A549 (cell line): ENCODE measurements at regions not wholly inside any gene's neighbourhood (a gene's known extent, or its start where the extent isn't known, plus 50 kb on each side); places are given as distances from the start of the nearest gene placed in this dataset.

ENCODE experiments used
- ATAC-seq, 2 experiments: fragments of 200-7000 bp in 1 of 2; fragments of >200 bp in 1 of 2; cut with Nextera tagmentation in 1 of 2; cut with Tn5 transposase in 1 of 2; 3 replicates each; pipeline versions ENCODE4 v1.8.0 to v1.9.1; 2018 to 2020; ENCODE audit warnings: mild to moderate bottlenecking in 1 of 2, moderate library complexity in 1 of 2
- CTCF ChIA-PET: fragments of 300-600 bp; sonication (Branson Sonifier 250); formaldehyde crosslinking; extraction: SDS; loops from one replicate; lab custom pipeline; 2021; ENCODE audit warnings: antibody characterized with exemption, inconsistent platforms; lab: Yijun Ruan, JAX
- POLR2A ChIA-PET: fragments of 350-600 bp; formaldehyde crosslinking; extraction: SDS; loops from one replicate; lab custom pipeline; 2021; ENCODE audit warnings: antibody characterized with exemption, inconsistent platforms; lab: Yijun Ruan, JAX
- DNase-seq, 2 experiments: peaks; one replicate each; pipeline versions ENCODE4 v3.0.0 to v3.0.0-alpha.2; 2011 to 2016; ENCODE audit warnings: low read depth in 1 of 2, low spot score in 1 of 2
- FAIRE-seq: peaks from 2 replicates; lab custom pipeline; 2011; peaks lifted over from hg19 to GRCh38; lab: Jason Lieb, UNC
- H3K27ac ChIP-seq, 2 experiments: fragments of >200 bp; sonication (Bioruptor Twin); formaldehyde crosslinking; 3 replicates each; pipeline ENCODE4 v1.5.1; 2016 to 2017
- H3K4me1 ChIP-seq: fragments of >200 bp; sonication (Bioruptor Twin); formaldehyde crosslinking; 3 replicates; pipeline ENCODE4 v1.6.1; 2016
- H3K4me2 ChIP-seq: fragments of >200 bp; sonication (Bioruptor Twin); formaldehyde crosslinking; 3 replicates; pipeline ENCODE4 v1.6.1; 2016
- H3K4me3 ChIP-seq: fragments of >200 bp; sonication (Bioruptor Twin); formaldehyde crosslinking; 3 replicates; pipeline ENCODE4 v1.5.1; 2016
- H3K9me3 ChIP-seq: fragments of >200 bp; sonication (Bioruptor Twin); formaldehyde crosslinking; 3 replicates; pipeline ENCODE4 v1.6.1; 2016
- CBX8 ChIP-seq: fragments of 200-600 bp; sonication (generic); IDR thresholded peaks from 2 replicates; pipeline ENCODE4 v1.6.1; 2016
- CEBPB ChIP-seq, 2 experiments: fragments of >200 bp in 1 of 2; sonication (Bioruptor Twin) in 1 of 2; formaldehyde crosslinking in 1 of 2; IDR thresholded peaks; 2 replicates each; pipeline ENCODE4 v1.6.1; 2012 to 2016
- EHF ChIP-seq: fragments of 250-450 bp; sonication (Bioruptor Pico); IDR thresholded peaks from 2 replicates; pipeline ENCODE4 v1.5.0; 2020; ENCODE audit warnings: mild to moderate bottlenecking
- FOSL2 ChIP-seq, 2 experiments: fragments of 450-650 bp in 1 of 2; fragments of >200 bp in 1 of 2; sonication (Bioruptor Twin) in 1 of 2; formaldehyde crosslinking; IDR thresholded peaks; 2 replicates each; pipeline versions ENCODE4 v1.5.0 to v1.6.1; 2016 to 2020; ENCODE audit warnings: mild to moderate bottlenecking in 1 of 2, moderate library complexity in 1 of 2
- FOXS1 ChIP-seq: fragments of 250-450 bp; sonication (Bioruptor Pico); IDR thresholded peaks from 2 replicates; pipeline ENCODE4 v1.5.0; 2020; ENCODE audit warnings: mild to moderate bottlenecking, moderate library complexity
- HDAC2 ChIP-seq: fragments of 200-600 bp; sonication (generic); IDR thresholded peaks from 2 replicates; pipeline ENCODE4 v1.6.1; 2016
- HOXB13 ChIP-seq: fragments of 250-450 bp; sonication (Bioruptor Pico); IDR thresholded peaks from 2 replicates; pipeline ENCODE4 v1.5.0; 2020; ENCODE audit warnings: low read depth, mild to moderate bottlenecking, moderate library complexity
- JUN ChIP-seq, 2 experiments: fragments of >200 bp; sonication (Bioruptor Twin); formaldehyde crosslinking; IDR thresholded peaks; 2 replicates in 1 of 2; 3 replicates in 1 of 2; pipeline ENCODE4 v1.6.1; 2016 to 2017
- KDM1A ChIP-seq: fragments of 200-600 bp; sonication (generic); IDR thresholded peaks from 2 replicates; pipeline ENCODE4 v1.6.1; 2016; ENCODE audit warnings: low read depth, mild to moderate bottlenecking
- NFE2L2 ChIP-seq: fragments of 150-350 bp; conservative IDR thresholded peaks from 2 replicates; pipeline ENCODE4 v1.6.1; 2014; ENCODE audit warnings: low read length
- NPAS2 ChIP-seq: fragments of 250-450 bp; sonication (Bioruptor Pico); IDR thresholded peaks from 2 replicates; pipeline ENCODE4 v1.8.0; 2022; ENCODE audit warnings: mild to moderate bottlenecking, moderate library complexity, borderline replicate concordance
- POLR2AphosphoS2 ChIP-seq: conservative IDR thresholded peaks from 2 replicates; pipeline ENCODE4 v1.6.1; 2012; ENCODE audit warnings: low read length, improper control_type of control experiment, inconsistent platforms
- RAD21 ChIP-seq, 2 experiments: fragments of >200 bp in 1 of 2; sonication (Bioruptor Twin) in 1 of 2; formaldehyde crosslinking in 1 of 2; IDR thresholded peaks in 1 of 2; conservative IDR thresholded peaks in 1 of 2; 2 replicates in 1 of 2; 3 replicates in 1 of 2; pipeline ENCODE4 v1.6.1; 2012 to 2018; ENCODE audit warnings: inconsistent platforms in 1 of 2
- RNF2 ChIP-seq: fragments of 200-600 bp; sonication (generic); IDR thresholded peaks from 2 replicates; pipeline ENCODE4 v1.6.1; 2016; ENCODE audit warnings: low read depth, mild to moderate bottlenecking, antibody characterized with exemption, moderate library complexity, borderline replicate concordance
- TFCP2L1 ChIP-seq: fragments of 250-450 bp; sonication (Bioruptor Pico); IDR thresholded peaks from 2 replicates; pipeline ENCODE4 v1.5.0; 2021; ENCODE audit warnings: mild to moderate bottlenecking
- ZSCAN20 ChIP-seq: fragments of 250-450 bp; sonication (Bioruptor Pico); IDR thresholded peaks from 2 replicates; pipeline ENCODE4 v1.8.0; 2022; ENCODE audit warnings: mild to moderate bottlenecking, moderate library complexity
- WGBS: methylation state at CpG from one replicate; pipeline ENCODE4 v1.1.6; 2017; ENCODE audit errors: missing lambda C conversion rate; 5-methylcytosine and 5-hydroxymethylcytosine counted together
- TF ChIP-seq, protein P1 (sequence below): IDR thresholded peaks from 2 replicates; pipeline ENCODE4 v1.6.1; 2012; ENCODE audit warnings: low read depth, borderline replicate concordance
- TF ChIP-seq, protein P2 (sequence below): fragments of 250-450 bp; sonication (Bioruptor Pico); IDR thresholded peaks from 2 replicates; pipeline ENCODE4 v1.5.0; 2020; ENCODE audit warnings: low read depth, mild to moderate bottlenecking, moderate library complexity
- TF ChIP-seq, protein P3 (sequence below): IDR thresholded peaks from 2 replicates; pipeline ENCODE4 v1.6.1; 2012
- TF ChIP-seq, protein P4 (sequence below): fragments of 200-600 bp; sonication (generic); IDR thresholded peaks from 2 replicates; pipeline ENCODE4 v1.6.1; 2016; ENCODE audit warnings: antibody characterized with exemption, mild to moderate bottlenecking, moderate library complexity

DNA sequence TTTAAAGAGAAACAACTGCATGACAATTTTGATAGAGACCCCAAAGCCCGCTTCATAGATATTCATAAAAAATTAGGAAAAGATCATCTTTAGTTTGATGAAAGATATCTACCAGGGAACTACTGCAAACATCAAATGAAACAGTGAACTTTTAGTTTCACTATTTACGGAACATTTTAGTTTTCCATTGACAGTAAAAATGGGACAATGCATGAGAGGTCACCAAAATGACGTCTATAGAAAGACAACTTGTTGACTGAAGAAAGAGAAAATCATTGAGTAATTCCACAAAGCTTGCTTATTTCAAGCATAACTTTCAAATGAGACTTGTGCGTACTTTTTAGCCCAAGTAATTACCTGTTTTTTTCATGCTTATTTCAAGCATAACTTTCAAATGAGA lies 411.4 kb downstream of the HLX start:
- ChIA-PET POLR2A (no interaction called here), CTCF (interaction anchor here (2.4 kb wide), 1 partner anchor 15 kb away, joined by 8 read pairs; no protein-coding TSS in a partner anchor)
- Histone ChIP-seq H3K4me3 (no peak overlapping the region), H3K4me1 (peaks cover 16% of the 10 kb centered on the region), H3K27ac (no peak overlapping the region), H3K9me3 (no peaks in the 10 kb centered on the region), H3K4me2 (peak overlapping the region; percentile 57)
- TF ChIP-seq RNF2 (no peak), ZSCAN20 (CRISPR knock-in tag) (no peak), RAD21 (conservative IDR thresholded peaks at IDR 0.05 in 1 of 2, IDR thresholded peaks at IDR 0.05 in 1 of 2) (no peak), NFE2L2 (no peak), CEBPB (IDR thresholded peaks at IDR 0.05) (no peak), TFCP2L1 (CRISPR knock-in tag) (no peak)
- TF ChIP-seq, protein P1, sequence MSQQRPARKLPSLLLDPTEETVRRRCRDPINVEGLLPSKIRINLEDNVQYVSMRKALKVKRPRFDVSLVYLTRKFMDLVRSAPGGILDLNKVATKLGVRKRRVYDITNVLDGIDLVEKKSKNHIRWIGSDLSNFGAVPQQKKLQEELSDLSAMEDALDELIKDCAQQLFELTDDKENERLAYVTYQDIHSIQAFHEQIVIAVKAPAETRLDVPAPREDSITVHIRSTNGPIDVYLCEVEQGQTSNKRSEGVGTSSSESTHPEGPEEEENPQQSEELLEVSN, result no peak
- DNase-seq (no peak), ATAC-seq (no peak), FAIRE-seq (no peak)
- 42% methylated on average over 4 of the region's 4 CpGs for WGBS

DNA sequence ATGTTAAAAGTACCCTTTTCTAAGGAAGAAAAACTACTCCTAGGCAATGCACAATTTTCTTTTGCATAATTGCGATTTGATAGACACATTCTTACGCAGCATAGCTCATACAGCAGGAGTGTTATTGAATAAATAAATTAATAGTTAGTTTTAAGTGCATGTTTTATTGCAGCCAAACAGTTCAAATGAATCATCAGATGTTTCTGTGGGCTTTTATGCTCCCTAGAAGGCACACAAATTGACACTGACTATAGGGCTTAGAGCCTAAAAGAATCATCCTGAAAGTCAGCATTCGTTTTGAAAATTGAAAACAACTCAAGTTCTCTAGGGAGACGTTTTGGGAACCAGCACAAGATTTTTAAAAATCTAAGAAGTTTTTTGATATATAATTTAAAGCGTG lies 411.9 kb downstream of the HLX start:
- no peak overlapping the region for H3K4me3 ChIP-seq
- CTCF ChIA-PET, result no interaction called here
- WGBS, result 40% methylated on average over 5 of the region's 5 CpGs
- DNase-seq, result no peak
- no peak overlapping the region for H3K27ac ChIP-seq
- POLR2A ChIA-PET, result no interaction called here
- ATAC-seq, result no peak; a peak in 1 of 6 replicates
- H3K4me2 ChIP-seq, result peak overlapping the region; percentile 57; the same call in 2 of the 3 replicates
- TF ChIP-seq KDM1A (no peak), FOSL2 (IDR thresholded peaks at IDR 0.05) (no peak), FOSL2 (CRISPR knock-in tag; IDR thresholded peaks at IDR 0.05) (no peak), TFCP2L1 (CRISPR knock-in tag) (no peak), NPAS2 (CRISPR knock-in tag) (no peak), POLR2AphosphoS2 (no peak), FOXS1 (CRISPR knock-in tag) (no peak), CEBPB (IDR thresholded peaks at IDR 0.05) (no peak), EHF (CRISPR knock-in tag) (no peak), JUN (IDR thresholded peaks at IDR 0.05) (no peak), HOXB13 (CRISPR knock-in tag) (no peak), HDAC2 (no peak), CBX8 (no peak)
- TF ChIP-seq, protein P2, sequence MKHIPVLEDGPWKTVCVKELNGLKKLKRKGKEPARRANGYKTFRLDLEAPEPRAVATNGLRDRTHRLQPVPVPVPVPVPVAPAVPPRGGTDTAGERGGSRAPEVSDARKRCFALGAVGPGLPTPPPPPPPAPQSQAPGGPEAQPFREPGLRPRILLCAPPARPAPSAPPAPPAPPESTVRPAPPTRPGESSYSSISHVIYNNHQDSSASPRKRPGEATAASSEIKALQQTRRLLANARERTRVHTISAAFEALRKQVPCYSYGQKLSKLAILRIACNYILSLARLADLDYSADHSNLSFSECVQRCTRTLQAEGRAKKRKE (CRISPR knock-in tag), result no peak
- TF ChIP-seq, protein P1, result no peak
- TF ChIP-seq, protein P3, sequence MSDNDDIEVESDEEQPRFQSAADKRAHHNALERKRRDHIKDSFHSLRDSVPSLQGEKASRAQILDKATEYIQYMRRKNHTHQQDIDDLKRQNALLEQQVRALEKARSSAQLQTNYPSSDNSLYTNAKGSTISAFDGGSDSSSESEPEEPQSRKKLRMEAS, result no peak
- TF ChIP-seq, protein P4, sequence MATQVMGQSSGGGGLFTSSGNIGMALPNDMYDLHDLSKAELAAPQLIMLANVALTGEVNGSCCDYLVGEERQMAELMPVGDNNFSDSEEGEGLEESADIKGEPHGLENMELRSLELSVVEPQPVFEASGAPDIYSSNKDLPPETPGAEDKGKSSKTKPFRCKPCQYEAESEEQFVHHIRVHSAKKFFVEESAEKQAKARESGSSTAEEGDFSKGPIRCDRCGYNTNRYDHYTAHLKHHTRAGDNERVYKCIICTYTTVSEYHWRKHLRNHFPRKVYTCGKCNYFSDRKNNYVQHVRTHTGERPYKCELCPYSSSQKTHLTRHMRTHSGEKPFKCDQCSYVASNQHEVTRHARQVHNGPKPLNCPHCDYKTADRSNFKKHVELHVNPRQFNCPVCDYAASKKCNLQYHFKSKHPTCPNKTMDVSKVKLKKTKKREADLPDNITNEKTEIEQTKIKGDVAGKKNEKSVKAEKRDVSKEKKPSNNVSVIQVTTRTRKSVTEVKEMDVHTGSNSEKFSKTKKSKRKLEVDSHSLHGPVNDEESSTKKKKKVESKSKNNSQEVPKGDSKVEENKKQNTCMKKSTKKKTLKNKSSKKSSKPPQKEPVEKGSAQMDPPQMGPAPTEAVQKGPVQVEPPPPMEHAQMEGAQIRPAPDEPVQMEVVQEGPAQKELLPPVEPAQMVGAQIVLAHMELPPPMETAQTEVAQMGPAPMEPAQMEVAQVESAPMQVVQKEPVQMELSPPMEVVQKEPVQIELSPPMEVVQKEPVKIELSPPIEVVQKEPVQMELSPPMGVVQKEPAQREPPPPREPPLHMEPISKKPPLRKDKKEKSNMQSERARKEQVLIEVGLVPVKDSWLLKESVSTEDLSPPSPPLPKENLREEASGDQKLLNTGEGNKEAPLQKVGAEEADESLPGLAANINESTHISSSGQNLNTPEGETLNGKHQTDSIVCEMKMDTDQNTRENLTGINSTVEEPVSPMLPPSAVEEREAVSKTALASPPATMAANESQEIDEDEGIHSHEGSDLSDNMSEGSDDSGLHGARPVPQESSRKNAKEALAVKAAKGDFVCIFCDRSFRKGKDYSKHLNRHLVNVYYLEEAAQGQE, result no peak
- FAIRE-seq, result no peak
- H3K4me1 ChIP-seq, result peaks cover 16% of the 10 kb centered on the region
- no peaks in the 10 kb centered on the region for H3K9me3 ChIP-seq
